ENCODE measurements at regions not wholly inside any gene's neighbourhood (a gene's known extent, or its start where the extent isn't known, plus 50 kb on each side); places are given as distances from the start of the nearest gene placed in this dataset.

GRCh38 chr10:130913844-130914243, 397.7 kb downstream of the TCERG1L start:
- no peak overlapping the region for H3T11ph ChIP-seq (ENCODE audit: low read length)
- no peak overlapping the region for H3K23ac ChIP-seq (ENCODE audit: insufficient read length, low read depth, low read length)
- H2BK15ac ChIP-seq (ENCODE audit: low read depth, low read length) = no peak overlapping the region
- no peak overlapping the region for H3K18ac ChIP-seq (ENCODE audit: insufficient read length, low read depth, low read length)
- no peak overlapping the region for H4K5ac ChIP-seq (ENCODE audit: insufficient read length, low read depth, low read length)
- no peak overlapping the region for H3K4me3 Mint-ChIP-seq
- peaks cover 5 to 14% (median 6%) of the 10 kb centered on the region in 3 experiments for H3K36me3 Mint-ChIP-seq (ENCODE audit: insufficient read depth in 1 of 3, low read depth in 3 of 3)
- no CpG with 5 or more reads among the region's 4 CpGs for WGBS (ENCODE audit: extremely low coverage, insufficient read length, low lambda C conversion rate)
- H2AK5ac ChIP-seq (ENCODE audit: insufficient read length, low read length) = no peak overlapping the region
- peaks cover 17 to 26% of the 10 kb centered on the region in 2 experiments for H3K9me3 Mint-ChIP-seq
- H2BK20ac ChIP-seq (ENCODE audit: low read depth, low read length, poor library complexity, severe bottlenecking) = no peak overlapping the region
- H2AFZ ChIP-seq (ENCODE audit: low read length) = no peak overlapping the region
- H3K4me1 ChIP-seq (ENCODE audit: insufficient read depth, low read length) = no peaks in the 10 kb centered on the region
- no peak overlapping the region for H2BK5ac ChIP-seq (ENCODE audit: insufficient read length, low read length)
- no peaks in the 10 kb centered on the region for H3K9me3 ChIP-seq (ENCODE audit: control insufficient read depth, low read depth, low read length)
- no peaks in the 10 kb centered on the region for H3K79me1 ChIP-seq (ENCODE audit: insufficient read depth, low read depth, low read length, poor library complexity, severe bottlenecking)
- H3K27ac Mint-ChIP-seq = no peak overlapping the region
- H2BK12ac ChIP-seq (ENCODE audit: insufficient read length, low read depth, low read length) = no peak overlapping the region
- TF ChIP-seq CTCF (conservative IDR thresholded peaks at IDR 0.05) = no peak
- peaks cover 10% of the 10 kb centered on the region for H3K27me3 Mint-ChIP-seq (ENCODE audit: low read depth)
- no peak overlapping the region for H3K4me2 ChIP-seq (ENCODE audit: insufficient read depth, insufficient read length, low read length)
- no peaks in the 10 kb centered on the region for H3K23me2 ChIP-seq (ENCODE audit: insufficient read length, low read depth, low read length, poor library complexity, severe bottlenecking)
- H3K27me3 ChIP-seq (ENCODE audit: insufficient read depth, low read length) = no peaks in the 10 kb centered on the region
- no peaks in the 10 kb centered on the region for H3K79me2 ChIP-seq (ENCODE audit: insufficient read depth, low read length)
- H3K9ac ChIP-seq (ENCODE audit: extremely low read depth, insufficient read length, low read length) = no peak overlapping the region
- H3K14ac ChIP-seq (ENCODE audit: insufficient read depth, low read length) = no peak overlapping the region
- DNase-seq = no peak
- H3K56ac ChIP-seq (ENCODE audit: insufficient read length, low read depth, low read length) = no peak overlapping the region
- H3K4me1 Mint-ChIP-seq = no peaks in the 10 kb centered on the region
- no peak overlapping the region for H4K91ac ChIP-seq (ENCODE audit: insufficient read length, low read depth, low read length)
- H2BK120ac ChIP-seq (ENCODE audit: low read depth, low read length, poor library complexity, severe bottlenecking) = no peak overlapping the region
- H3K4ac ChIP-seq (ENCODE audit: low read depth, low read length) = no peak overlapping the region
- H4K8ac ChIP-seq (replicated peaks; ENCODE audit: insufficient read length, low read depth, low read length) = no peak overlapping the region
- H4K20me1 ChIP-seq (ENCODE audit: control insufficient read depth, insufficient read depth, insufficient read length) = no peaks in the 10 kb centered on the region
- H3K27ac ChIP-seq (ENCODE audit: insufficient read length, low read depth, low read length) = no peak overlapping the region

Measured in H9 (cell line).